ENCODE measurements at regions not wholly inside any gene's neighbourhood (a gene's known extent, or its start where the extent isn't known, plus 50 kb on each side); places are given as distances from the start of the nearest gene placed in this dataset.

DNA sequence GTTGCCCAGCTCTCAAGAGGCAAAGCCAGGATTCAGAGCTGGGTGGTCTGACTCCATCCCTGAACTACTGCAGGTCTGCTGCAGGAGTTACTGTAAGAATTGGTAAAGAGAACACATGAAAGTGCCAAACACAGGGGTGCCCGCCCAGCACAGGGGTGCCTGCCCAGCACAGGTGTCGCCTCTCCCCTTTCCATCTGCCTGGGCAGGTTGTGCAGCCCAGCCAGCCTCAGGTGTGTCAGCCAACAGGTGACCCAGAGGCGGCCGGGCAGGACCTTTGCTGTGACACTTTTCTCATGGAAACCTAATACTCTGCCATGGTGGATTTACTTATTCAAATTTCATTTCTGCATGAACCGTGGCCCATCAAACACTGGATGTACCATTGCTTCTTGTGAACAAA is 289.7 kb upstream of the IRX4 start (continued):
- TF ChIP-seq, protein P1, sequence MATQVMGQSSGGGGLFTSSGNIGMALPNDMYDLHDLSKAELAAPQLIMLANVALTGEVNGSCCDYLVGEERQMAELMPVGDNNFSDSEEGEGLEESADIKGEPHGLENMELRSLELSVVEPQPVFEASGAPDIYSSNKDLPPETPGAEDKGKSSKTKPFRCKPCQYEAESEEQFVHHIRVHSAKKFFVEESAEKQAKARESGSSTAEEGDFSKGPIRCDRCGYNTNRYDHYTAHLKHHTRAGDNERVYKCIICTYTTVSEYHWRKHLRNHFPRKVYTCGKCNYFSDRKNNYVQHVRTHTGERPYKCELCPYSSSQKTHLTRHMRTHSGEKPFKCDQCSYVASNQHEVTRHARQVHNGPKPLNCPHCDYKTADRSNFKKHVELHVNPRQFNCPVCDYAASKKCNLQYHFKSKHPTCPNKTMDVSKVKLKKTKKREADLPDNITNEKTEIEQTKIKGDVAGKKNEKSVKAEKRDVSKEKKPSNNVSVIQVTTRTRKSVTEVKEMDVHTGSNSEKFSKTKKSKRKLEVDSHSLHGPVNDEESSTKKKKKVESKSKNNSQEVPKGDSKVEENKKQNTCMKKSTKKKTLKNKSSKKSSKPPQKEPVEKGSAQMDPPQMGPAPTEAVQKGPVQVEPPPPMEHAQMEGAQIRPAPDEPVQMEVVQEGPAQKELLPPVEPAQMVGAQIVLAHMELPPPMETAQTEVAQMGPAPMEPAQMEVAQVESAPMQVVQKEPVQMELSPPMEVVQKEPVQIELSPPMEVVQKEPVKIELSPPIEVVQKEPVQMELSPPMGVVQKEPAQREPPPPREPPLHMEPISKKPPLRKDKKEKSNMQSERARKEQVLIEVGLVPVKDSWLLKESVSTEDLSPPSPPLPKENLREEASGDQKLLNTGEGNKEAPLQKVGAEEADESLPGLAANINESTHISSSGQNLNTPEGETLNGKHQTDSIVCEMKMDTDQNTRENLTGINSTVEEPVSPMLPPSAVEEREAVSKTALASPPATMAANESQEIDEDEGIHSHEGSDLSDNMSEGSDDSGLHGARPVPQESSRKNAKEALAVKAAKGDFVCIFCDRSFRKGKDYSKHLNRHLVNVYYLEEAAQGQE (IDR thresholded peaks at IDR 0.05; ENCODE audit: low read depth): no peak
- TF ChIP-seq CTCF (IDR thresholded peaks at IDR 0.05 in 2 of 3, conservative IDR thresholded peaks at IDR 0.05 in 1 of 3; ENCODE audit: borderline replicate concordance in 1 of 3, insufficient read depth in 1 of 3, low read depth in 2 of 3, low read length in 2 of 3): no peak
- no peak for TF ChIP-seq ELF1 (IDR thresholded peaks at IDR 0.05; ENCODE audit: borderline replicate concordance, low read depth)

DNA sequence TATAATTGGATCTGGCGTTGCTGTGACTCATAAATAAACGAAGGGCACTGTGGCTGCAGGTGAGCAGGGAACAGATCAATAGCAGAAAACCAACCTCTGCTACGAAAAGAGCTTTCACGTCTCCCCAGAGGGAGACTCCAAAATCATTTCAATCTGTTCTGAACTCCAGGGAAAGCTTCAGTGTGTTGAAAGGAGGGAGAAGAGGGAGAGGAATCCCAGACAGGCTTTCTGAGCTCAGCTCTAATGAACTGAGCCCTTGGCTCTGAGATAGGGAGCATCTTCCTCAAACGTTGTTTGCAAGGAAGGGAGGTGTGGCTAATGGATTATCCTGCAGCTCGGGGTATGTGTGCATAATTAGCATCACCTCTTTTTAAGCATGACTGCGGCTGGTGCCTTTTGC is 288.0 kb upstream of the IRX4 start:
- POLR2A ChIA-PET: no interaction called here
- TF ChIP-seq CTCF (IDR thresholded peaks at IDR 0.05 in 2 of 3, conservative IDR thresholded peaks at IDR 0.05 in 1 of 3; ENCODE audit: borderline replicate concordance in 1 of 3, insufficient read depth in 1 of 3, low read depth in 2 of 3, low read length in 2 of 3) (no peak), ZNF274 (IDR thresholded peaks at IDR 0.05; ENCODE audit: low read depth, low read length) (no peak), YY1 (IDR thresholded peaks at IDR 0.05; ENCODE audit: extremely low read depth, insufficient replicate concordance, low read depth, low read length) (no peak), FOSL1 (IDR thresholded peaks at IDR 0.05; ENCODE audit: low read depth) (no peak), EZH2phosphoT487 (IDR thresholded peaks at IDR 0.05; ENCODE audit: borderline replicate concordance) (no peak), TCF7L2 (IDR thresholded peaks at IDR 0.05; ENCODE audit: borderline replicate concordance, extremely low read depth, insufficient read depth, insufficient read length) (no peak), CBX3 (IDR thresholded peaks at IDR 0.05; ENCODE audit: low read depth) (no peak), POLR2AphosphoS5 (IDR thresholded peaks at IDR 0.05; ENCODE audit: low read depth, low read length) (no peak), EZH2 (IDR thresholded peaks at IDR 0.05) (no peak), CEBPB (IDR thresholded peaks at IDR 0.05; ENCODE audit: low read depth) (no peak)
- TF ChIP-seq, protein P2, sequence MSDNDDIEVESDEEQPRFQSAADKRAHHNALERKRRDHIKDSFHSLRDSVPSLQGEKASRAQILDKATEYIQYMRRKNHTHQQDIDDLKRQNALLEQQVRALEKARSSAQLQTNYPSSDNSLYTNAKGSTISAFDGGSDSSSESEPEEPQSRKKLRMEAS (IDR thresholded peaks at IDR 0.05): no peak
- TF ChIP-seq, protein P3, sequence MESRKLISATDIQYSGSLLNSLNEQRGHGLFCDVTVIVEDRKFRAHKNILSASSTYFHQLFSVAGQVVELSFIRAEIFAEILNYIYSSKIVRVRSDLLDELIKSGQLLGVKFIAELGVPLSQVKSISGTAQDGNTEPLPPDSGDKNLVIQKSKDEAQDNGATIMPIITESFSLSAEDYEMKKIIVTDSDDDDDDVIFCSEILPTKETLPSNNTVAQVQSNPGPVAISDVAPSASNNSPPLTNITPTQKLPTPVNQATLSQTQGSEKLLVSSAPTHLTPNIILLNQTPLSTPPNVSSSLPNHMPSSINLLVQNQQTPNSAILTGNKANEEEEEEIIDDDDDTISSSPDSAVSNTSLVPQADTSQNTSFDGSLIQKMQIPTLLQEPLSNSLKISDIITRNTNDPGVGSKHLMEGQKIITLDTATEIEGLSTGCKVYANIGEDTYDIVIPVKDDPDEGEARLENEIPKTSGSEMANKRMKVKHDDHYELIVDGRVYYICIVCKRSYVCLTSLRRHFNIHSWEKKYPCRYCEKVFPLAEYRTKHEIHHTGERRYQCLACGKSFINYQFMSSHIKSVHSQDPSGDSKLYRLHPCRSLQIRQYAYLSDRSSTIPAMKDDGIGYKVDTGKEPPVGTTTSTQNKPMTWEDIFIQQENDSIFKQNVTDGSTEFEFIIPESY (IDR thresholded peaks at IDR 0.05; ENCODE audit: extremely low read depth, insufficient replicate concordance, low read length): no peak

More for the DNA sequence above, 288.0 kb upstream of the IRX4 start:
- H3K9ac ChIP-seq (ENCODE audit: low read length): no peak overlapping the region
- no TSS peak for BruUV-seq (replicated peaks)
- no peaks in the 10 kb centered on the region for H3K36me3 ChIP-seq (ENCODE audit: control insufficient read depth in 1 of 2, insufficient read depth in 2 of 2, low read length in 2 of 2)
- intact Hi-C loops (cut with micrococcal nuclease): no loop called here
- CTCF ChIA-PET: interaction anchor here (1.2 kb wide), 1 partner anchor 13 kb away, joined by 3 read pairs; no protein-coding TSS in a partner anchor
- no peak overlapping the region for H3K4me2 ChIP-seq (ENCODE audit: low read length)
- RAD21 ChIA-PET (ENCODE audit: low non-redundant PET in 1 of 2, low total read pairs in 2 of 2, uncharacterized antibody in 2 of 2, unreplicated experiment in 2 of 2): no interaction called here
- no peaks in the 10 kb centered on the region for H4K20me1 ChIP-seq (ENCODE audit: insufficient read depth)
- H3K79me2 ChIP-seq (ENCODE audit: insufficient read depth, low read length): no peaks in the 10 kb centered on the region
- H3K27ac ChIP-seq (ENCODE audit: low read depth, low read length): no peak overlapping the region
- DNase-seq (ENCODE audit: low read depth, low spot score) (no peak), ATAC-seq (no peak)
- H3K4me3 ChIP-seq (replicated peaks in 1 of 2; ENCODE audit: low read depth in 1 of 2, low read length in 2 of 2): no peak overlapping the region
- H3K9me2 ChIP-seq (ENCODE audit: insufficient read depth): no peaks in the 10 kb centered on the region
- peaks cover 61% of the 10 kb centered on the region for H3K27me3 ChIP-seq (ENCODE audit: insufficient read depth, low read length)
- H3K4me1 ChIP-seq (ENCODE audit: control insufficient read depth in 1 of 2, insufficient read depth in 2 of 2, low read length in 2 of 2): no peaks in the 10 kb centered on the region
- no peak overlapping the region for H2AFZ ChIP-seq (ENCODE audit: low read depth, low read length, poor library complexity, severe bottlenecking)
- no peaks in the 10 kb centered on the region for H3K9me3 ChIP-seq (ENCODE audit: control insufficient read depth in 1 of 2, insufficient read depth in 1 of 2, low read depth in 1 of 2, low read length in 2 of 2)

All from HCT116 (cell line).